GM12878 (cell line): ENCODE measurements at regions not wholly inside any gene's neighbourhood (a gene's known extent, or its start where the extent isn't known, plus 50 kb on each side); places are given as distances from the start of the nearest gene placed in this dataset.

Experiments used
- ATAC-seq: fragments of 200-7000 bp; cut with Tn5 transposase; 3 replicates; pipeline ENCODE4 v1.9.1; 2020; ENCODE audit warnings: mild to moderate bottlenecking, moderate library complexity
- BruUV-seq: library from RNA; stranded (reverse); fragments of 400-500 nt; replicated peaks from 2 replicates; lab custom pipeline; 2021; lab: Mats Ljungman, UMichigan
- CTCF ChIA-PET: fragments of 300-600 bp; sonication (Branson Sonifier 250); formaldehyde crosslinking; extraction: SDS; loops from one replicate; lab custom pipeline; 2021; ENCODE audit warnings: inconsistent platforms; lab: Yijun Ruan, JAX
- POLR2A ChIA-PET: fragments of 350-600 bp; formaldehyde crosslinking; extraction: SDS; loops from one replicate; lab custom pipeline; 2021; ENCODE audit warnings: inconsistent platforms; lab: Charles Lee
- RAD21 ChIA-PET: fragments of 300-600 bp; sonication (Branson Sonifier 250); formaldehyde crosslinking; loops from one replicate; lab custom pipeline; 2023; ENCODE audit warnings: antibody characterized with exemption; ENCODE audit not compliant: unreplicated experiment; lab: Charles Lee
- SMC1A ChIA-PET: fragments of 300-600 bp; sonication (Branson Sonifier 250); formaldehyde crosslinking; loops from one replicate; lab custom pipeline; 2023; ENCODE audit not compliant: unreplicated experiment, uncharacterized antibody; lab: Charles Lee
- DNase-seq: peaks from one replicate; pipeline ENCODE4 v3.0.0-alpha.2; 2011; ENCODE audit warnings: low read depth, low spot score
- FAIRE-seq: peaks from 3 replicates; lab custom pipeline; 2011; peaks lifted over from hg19 to GRCh38; lab: Jason Lieb, UNC
- H2AFZ ChIP-seq: 2 replicates; pipeline ENCODE4 v1.6.0; 2011; ENCODE audit warnings: low read depth, low read length, control low read depth; ENCODE audit not compliant: control insufficient read depth
- H3K27ac ChIP-seq: 2 replicates; pipeline ENCODE4 v1.5.1; 2011; ENCODE audit warnings: control low read depth; ENCODE audit not compliant: control insufficient read depth, insufficient read depth
- H3K27me3 ChIP-seq, 2 experiments: replicated peaks in 1 of 2; 2 replicates each; pipeline versions ENCODE4 v1.6.0 to v1.6.1; 2011; ENCODE audit warnings: low read length in 1 of 2; ENCODE audit not compliant: control insufficient read depth in 2 of 2, insufficient read depth in 2 of 2
- H3K36me3 ChIP-seq, 2 experiments: 2 replicates each; pipeline ENCODE4 v1.5.1; 2011; ENCODE audit warnings: low read length in 1 of 2; ENCODE audit not compliant: control insufficient read depth in 2 of 2, insufficient read depth in 2 of 2
- H3K4me1 ChIP-seq: 2 replicates; pipeline ENCODE4 v1.6.1; 2011; ENCODE audit warnings: mild to moderate bottlenecking, low read length, moderate library complexity, mixed read lengths; ENCODE audit not compliant: control insufficient read depth, insufficient read depth
- H3K4me2 ChIP-seq: 2 replicates; pipeline ENCODE4 v1.6.0; 2011; ENCODE audit warnings: control low read depth; ENCODE audit not compliant: control insufficient read depth, insufficient read depth
- H3K4me3 ChIP-seq: fragments of 200-600 bp; sonication (generic); 2 replicates; pipeline ENCODE4 v1.5.1; 2016
- H3K79me2 ChIP-seq: 2 replicates; pipeline ENCODE4 v1.6.0; 2011; ENCODE audit warnings: low read length; ENCODE audit not compliant: control insufficient read depth, insufficient read depth
- H3K9ac ChIP-seq: 2 replicates; pipeline ENCODE4 v1.8.0; 2011; ENCODE audit warnings: low read length, control low read depth, mixed read lengths; ENCODE audit not compliant: control insufficient read depth, insufficient read depth
- H3K9me3 ChIP-seq: replicated peaks from 3 replicates; pipeline ENCODE4 v1.5.1; 2011; ENCODE audit warnings: mild to moderate bottlenecking, low read length; ENCODE audit not compliant: control insufficient read depth, insufficient read depth
- H4K20me1 ChIP-seq: 2 replicates; pipeline ENCODE4 v1.6.0; 2011; ENCODE audit not compliant: control insufficient read depth, insufficient read depth
- ATF2 ChIP-seq: IDR thresholded peaks from 2 replicates; pipeline ENCODE4 v1.6.1; 2012; ENCODE audit warnings: low read length, inconsistent platforms
- BACH1 ChIP-seq: fragments of 450-650 bp; IDR thresholded peaks from 2 replicates; pipeline ENCODE4 v1.6.1; 2017; ENCODE audit warnings: mild to moderate bottlenecking, borderline replicate concordance
- BCLAF1 ChIP-seq: fragments of 450-650 bp; IDR thresholded peaks from 2 replicates; pipeline ENCODE4 v1.6.1; 2017; ENCODE audit warnings: antibody characterized with exemption, mild to moderate bottlenecking, moderate library complexity
- BHLHE40 ChIP-seq, 2 experiments: fragments of 450-650 bp in 1 of 2; IDR thresholded peaks; 2 replicates each; pipeline ENCODE4 v1.6.1; 2011 to 2017; ENCODE audit warnings: low read depth in 2 of 2, borderline replicate concordance in 1 of 2, improper control_type of control experiment in 1 of 2, low read length in 1 of 2, mild to moderate bottlenecking in 1 of 2
- CEBPZ ChIP-seq: fragments of 150-350 bp; IDR thresholded peaks from 2 replicates; pipeline ENCODE4 v1.6.1; 2016; ENCODE audit warnings: low read depth, low read length
- CTCF ChIP-seq, 3 experiments: IDR thresholded peaks in 2 of 3; conservative IDR thresholded peaks in 1 of 3; 2 replicates each; pipeline ENCODE4 v1.5.1; 2011; ENCODE audit warnings: low read depth in 3 of 3, low read length in 3 of 3, mild to moderate bottlenecking in 3 of 3, control low read depth in 2 of 3, moderate library complexity in 2 of 3, inconsistent platforms in 1 of 3, mixed read lengths in 1 of 3; ENCODE audit not compliant: control insufficient read depth in 2 of 3, insufficient read depth in 1 of 3; ENCODE audit errors: extremely low read depth in 1 of 3
- IRF3 ChIP-seq: fragments of 450-650 bp; IDR thresholded peaks from 2 replicates; pipeline ENCODE4 v1.6.1; 2014; ENCODE audit warnings: mild to moderate bottlenecking
- MEF2A ChIP-seq: IDR thresholded peaks from 2 replicates; pipeline ENCODE4 v1.6.1; 2011; ENCODE audit warnings: low read depth, mild to moderate bottlenecking, low read length, moderate library complexity; ENCODE audit not compliant: insufficient read depth
- POLR2A ChIP-seq: IDR thresholded peaks from 2 replicates; pipeline ENCODE4 v1.6.1; 2011; ENCODE audit warnings: low read depth, mild to moderate bottlenecking, low read length
- TBL1XR1 ChIP-seq: IDR thresholded peaks from 2 replicates; pipeline ENCODE4 v1.6.1; 2012; ENCODE audit warnings: low read depth, low read length, improper control_type of control experiment
- TCF7 ChIP-seq: IDR thresholded peaks from 2 replicates; pipeline ENCODE4 v1.6.1; 2014; ENCODE audit warnings: antibody characterized with exemption, borderline replicate concordance
- WGBS: methylation state at CpG from one replicate; pipeline ENCODE4 v1.1.6; 2016; ENCODE audit warnings: low lambda C conversion rate; ENCODE audit not compliant: insufficient replicate concordance, insufficient coverage; ENCODE audit errors: missing lambda C conversion rate; 5-methylcytosine and 5-hydroxymethylcytosine counted together
- in situ Hi-C: fragments of 300-500 bp; cut with MboI; formaldehyde crosslinking; loops from 9 replicates; pipeline ENCODE4 v1.14.3; 2018; ENCODE audit warnings: mixed read lengths
- intact Hi-C: fragments of 100-400 bp; cut with micrococcal nuclease; formaldehyde crosslinking; loops from one replicate; pipeline ENCODE4 v1.14.2; 2022; ENCODE audit not compliant: unreplicated experiment

GRCh38 chr2:188785490-188785889 is 188.7 kb upstream of the COL3A1 start:
- H4K20me1 ChIP-seq = no peaks in the 10 kb centered on the region
- H3K9me3 ChIP-seq = no peaks in the 10 kb centered on the region
- RAD21 ChIA-PET = no interaction called here
- FAIRE-seq = no peak
- H2AFZ ChIP-seq = no peak overlapping the region
- SMC1A ChIA-PET = no interaction called here
- no peak overlapping the region for H3K4me3 ChIP-seq
- no peaks in the 10 kb centered on the region for H3K27me3 ChIP-seq
- POLR2A ChIA-PET = no interaction called here
- 31% methylated on average over 6 of the region's 6 CpGs for WGBS
- no peak for ATAC-seq
- H3K4me2 ChIP-seq = no peak overlapping the region
- intact Hi-C loops = no loop called here
- in situ Hi-C loops = no loop called here
- BruUV-seq = no TSS peak
- no peak overlapping the region for H3K9ac ChIP-seq
- H3K27ac ChIP-seq = no peak overlapping the region
- H3K79me2 ChIP-seq = no peaks in the 10 kb centered on the region
- DNase-seq = no peak
- H3K36me3 ChIP-seq = no peaks in the 10 kb centered on the region
- CTCF ChIA-PET = no interaction called here
- H3K4me1 ChIP-seq = no peaks in the 10 kb centered on the region
- no peak for TF ChIP-seq TCF7
- TF ChIP-seq ATF2 = no peak
- no peak for TF ChIP-seq CEBPZ
- no peak for TF ChIP-seq BCLAF1
- no peak for TF ChIP-seq BHLHE40 (IDR thresholded peaks at IDR 0.05; ENCODE audit: borderline replicate concordance in 1 of 2, low read depth in 2 of 2, low read length in 1 of 2)
- TF ChIP-seq TBL1XR1 = no peak
- no peak for TF ChIP-seq POLR2A
- TF ChIP-seq BACH1 = no peak
- no peak for TF ChIP-seq CTCF (IDR thresholded peaks at IDR 0.05 in 2 of 3, conservative IDR thresholded peaks at IDR 0.05 in 1 of 3; ENCODE audit: control insufficient read depth in 2 of 3, extremely low read depth in 1 of 3, insufficient read depth in 1 of 3, low read depth in 3 of 3, low read length in 3 of 3)
- no peak for TF ChIP-seq MEF2A
- TF ChIP-seq IRF3 = no peak
